K562 (cell line): ENCODE measurements at regions not wholly inside any gene's neighbourhood (a gene's known extent, or its start where the extent isn't known, plus 50 kb on each side); places are given as distances from the start of the nearest gene placed in this dataset.

ENCODE experiments used
- ATAC-seq: fragments of 200-7000 bp; cut with Tn5 transposase; 3 replicates; pipeline ENCODE4 v1.9.1; 2020; ENCODE audit warnings: moderate library complexity
- BruUV-seq: library from RNA; stranded (reverse); fragments of 400-500 nt; replicated peaks from 2 replicates; lab custom pipeline; 2021; lab: Mats Ljungman, UMichigan
- CTCF ChIA-PET: fragments of 300-600 bp; formaldehyde crosslinking; extraction: SDS; loops from one replicate; lab custom pipeline; 2021; ENCODE audit warnings: low intra/inter-chr PET ratio; lab: Yijun Ruan, JAX
- POLR2A ChIA-PET: fragments of 300-600, 350-650 bp; sonication (Branson Sonifier 250); formaldehyde crosslinking; extraction: SDS; loops from one replicate; lab custom pipeline; 2021; ENCODE audit warnings: antibody characterized with exemption, inconsistent platforms; lab: Yijun Ruan, JAX
- DNase-seq, 4 experiments: peaks; one replicate each; pipeline versions ENCODE4 v3.0.0 to v3.0.0-alpha.2; 2011 to 2018; ENCODE audit warnings: low spot score in 3 of 4, mixed read lengths in 3 of 4; ENCODE audit errors: extremely low read depth in 1 of 4
- FAIRE-seq: peaks from 2 replicates; lab custom pipeline; 2011; peaks lifted over from hg19 to GRCh38; lab: Jason Lieb, UNC
- H2AFZ ChIP-seq: 2 replicates; pipeline ENCODE4 v1.6.0; 2011; ENCODE audit warnings: low read depth, low read length, control low read depth, inconsistent platforms
- H3K27ac ChIP-seq: fragments of 200-600 bp; 3 replicates; pipeline ENCODE4 v1.8.0; 2011; ENCODE audit warnings: low read depth, mild to moderate bottlenecking, control low read depth, inconsistent platforms, low read length, moderate library complexity, mixed read lengths; ENCODE audit errors: extremely low read depth
- H3K27me3 ChIP-seq, 2 experiments: fragments of 300-600 bp in 1 of 2; 2 replicates in 1 of 2; 3 replicates in 1 of 2; pipeline versions ENCODE4 v1.6.0 to v1.8.0; 2011; ENCODE audit warnings: inconsistent platforms in 2 of 2, low read length in 2 of 2, mild to moderate bottlenecking in 1 of 2, mixed read lengths in 1 of 2, moderate library complexity in 1 of 2; ENCODE audit not compliant: control insufficient read depth in 2 of 2, insufficient read depth in 2 of 2
- H3K36me3 ChIP-seq: fragments of 300-600 bp; 3 replicates; pipeline ENCODE4 v1.8.0; 2011; ENCODE audit warnings: mild to moderate bottlenecking, low read length, inconsistent platforms; ENCODE audit not compliant: control insufficient read depth, insufficient read depth
- H3K4me1 ChIP-seq, 2 experiments: fragments of 200-600 bp in 1 of 2; replicated peaks in 1 of 2; 2 replicates in 1 of 2; 3 replicates in 1 of 2; pipeline versions ENCODE4 v1.5.1 to v1.8.0; 2011; ENCODE audit warnings: inconsistent platforms in 2 of 2, low read length in 2 of 2, mild to moderate bottlenecking in 1 of 2, mixed read lengths in 1 of 2, moderate library complexity in 1 of 2; ENCODE audit not compliant: control insufficient read depth in 2 of 2, insufficient read depth in 2 of 2
- H3K4me2 ChIP-seq: 2 replicates; pipeline ENCODE4 v1.6.1; 2011; ENCODE audit warnings: low read length, control low read depth, inconsistent platforms, mixed read lengths; ENCODE audit not compliant: insufficient read depth
- H3K4me3 ChIP-seq: fragments of 200-600 bp; sonication (generic), shearing (Covaris generic); 2 replicates; pipeline ENCODE4 v1.5.1; 2016; ENCODE audit warnings: control low read depth, inconsistent platforms
- H3K79me2 ChIP-seq: fragments of 200-600 bp; 3 replicates; pipeline ENCODE4 v1.8.0; 2011; ENCODE audit warnings: low read length, inconsistent platforms; ENCODE audit not compliant: control insufficient read depth, insufficient read depth
- H3K9ac ChIP-seq, 2 experiments: 2 replicates each; pipeline versions ENCODE4 v1.6.0 to v1.6.1; 2011; ENCODE audit warnings: low read depth in 2 of 2, low read length in 2 of 2, control low read depth in 1 of 2, inconsistent platforms in 1 of 2, mild to moderate bottlenecking in 1 of 2, mixed read lengths in 1 of 2; ENCODE audit not compliant: insufficient read depth in 1 of 2
- H3K9me1 ChIP-seq: one replicate; pipeline ENCODE4 v1.6.0; 2011; ENCODE audit warnings: inconsistent platforms, mild to moderate bottlenecking, low read length, moderate library complexity; ENCODE audit not compliant: control insufficient read depth, insufficient read depth
- H3K9me3 ChIP-seq: replicated peaks from 2 replicates; pipeline ENCODE4 v1.5.1; 2011; ENCODE audit warnings: low read depth, low read length, inconsistent platforms; ENCODE audit not compliant: control insufficient read depth, insufficient read depth
- H4K20me1 ChIP-seq: replicated peaks from 2 replicates; pipeline ENCODE4 v1.6.1; 2011; ENCODE audit warnings: low read length, inconsistent platforms, mixed read lengths; ENCODE audit not compliant: control insufficient read depth, insufficient read depth
- CEBPG ChIP-seq, 3 experiments: fragments of 200-800 bp in 1 of 3; sonication (Bioruptor generic) in 1 of 3; sonication (generic) in 1 of 3; formaldehyde crosslinking in 1 of 3; IDR thresholded peaks in 2 of 3; conservative IDR thresholded peaks in 1 of 3; 2 replicates each; pipeline versions ENCODE4 v1.6.1 to v1.8.0; 2016 to 2022; ENCODE audit warnings: missing compliant biosample characterization in 2 of 3, missing genetic modification characterization in 2 of 3, mild to moderate bottlenecking in 1 of 3, missing genetic modification reagents in 1 of 3
- ELF1 ChIP-seq: fragments of 200-800 bp; sonication (Bioruptor generic); IDR thresholded peaks from 2 replicates; pipeline ENCODE4 v1.6.1; 2016; ENCODE audit warnings: missing genetic modification characterization, missing compliant biosample characterization
- FOXP1 ChIP-seq: sonication (generic); formaldehyde crosslinking; IDR thresholded peaks from 2 replicates; pipeline ENCODE4 v1.8.0; 2022; ENCODE audit warnings: mild to moderate bottlenecking, missing genetic modification reagents
- HSF4 ChIP-seq: fragments of 250-450 bp; sonication (Bioruptor Pico); IDR thresholded peaks from 2 replicates; pipeline ENCODE4 v2.1.2; 2022; ENCODE audit warnings: mild to moderate bottlenecking, moderate library complexity, borderline replicate concordance
- MAFK ChIP-seq: IDR thresholded peaks from 2 replicates; pipeline ENCODE4 v1.6.1; 2011; ENCODE audit warnings: low read length, improper control_type of control experiment
- RERE ChIP-seq: sonication (generic); formaldehyde crosslinking; IDR thresholded peaks from 2 replicates; pipeline ENCODE4 v1.8.0; 2023; ENCODE audit warnings: missing genetic modification reagents, mild to moderate bottlenecking, borderline replicate concordance
- ZBTB7A ChIP-seq: IDR thresholded peaks from 2 replicates; pipeline ENCODE4 v1.6.1; 2011; ENCODE audit warnings: low read depth, mild to moderate bottlenecking, low read length, moderate library complexity, borderline replicate concordance; ENCODE audit not compliant: control insufficient read depth
- ZNF407 ChIP-seq: fragments of 450-650 bp; IDR thresholded peaks from 2 replicates; pipeline ENCODE4 v1.6.1; 2016; ENCODE audit warnings: low read depth
- ZNF561 ChIP-seq: fragments of 450-650 bp; formaldehyde crosslinking; conservative IDR thresholded peaks from 2 replicates; pipeline ENCODE4 v1.4.0; 2020; ENCODE audit warnings: mild to moderate bottlenecking, moderate library complexity
- WGBS: fragments of 100-300 bp; shearing (Covaris generic); methylation state at CpG from one replicate; pipeline ENCODE4 v1.1.6; 2016; ENCODE audit warnings: low coverage, mixed read lengths; ENCODE audit not compliant: insufficient coverage; ENCODE audit errors: missing lambda C conversion rate; 5-methylcytosine and 5-hydroxymethylcytosine counted together
- in situ Hi-C: fragments of 300-500 bp; cut with MboI; formaldehyde crosslinking; loops from 4 replicates; pipeline ENCODE4 v1.15.0; 2018; ENCODE audit warnings: inconsistent platforms, mixed read lengths
- intact Hi-C: fragments of 100-400 bp; cut with micrococcal nuclease; formaldehyde crosslinking; loops from 2 replicates; pipeline ENCODE4 v1.14.2; 2022

DNA sequence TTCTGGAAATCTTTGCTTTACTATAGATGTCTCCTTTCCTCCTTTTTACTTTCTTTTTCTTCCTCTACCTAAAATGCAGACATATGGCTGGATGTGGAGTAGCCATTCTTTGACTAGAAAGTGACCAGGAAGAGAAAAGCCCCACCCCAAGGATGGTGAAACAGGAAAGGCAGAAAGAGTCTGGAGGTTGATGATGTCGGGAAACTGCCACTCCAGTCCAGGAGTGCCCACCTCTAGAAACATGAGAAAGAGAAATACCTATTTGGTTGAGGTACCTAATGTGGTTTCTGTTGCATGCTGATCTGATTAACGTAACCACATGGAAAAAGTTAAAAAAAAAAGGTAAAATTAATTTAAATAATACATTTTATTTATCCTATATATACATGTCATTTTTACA, 55.2 kb upstream of the SSR3 start:
- Histone ChIP-seq H2AFZ (peak overlapping the region; percentile 66), H3K27me3 (no peaks in the 10 kb centered on the region), H3K4me1 (peaks cover 9 to 10% of the 10 kb centered on the region in 2 experiments; a peak in 4 of 5 replicates), H3K4me3 (no peak overlapping the region), H3K79me2 (no peaks in the 10 kb centered on the region), H3K9me3 (no peaks in the 10 kb centered on the region), H3K36me3 (no peaks in the 10 kb centered on the region), H4K20me1 (no peaks in the 10 kb centered on the region), H3K4me2 (no peak overlapping the region), H3K9ac (no peak overlapping the region), H3K27ac (no peak overlapping the region), H3K9me1 (no peaks in the 10 kb centered on the region)
- in situ Hi-C loops (no loop called here), intact Hi-C loops (no loop called here)
- ATAC-seq (no peak), DNase-seq (no peak), FAIRE-seq (no peak)
- BruUV-seq, result no TSS peak
- ChIA-PET CTCF (no interaction called here), POLR2A (interaction anchor here (0.6 kb wide), 1 partner anchor 10 kb away, joined by 3 read pairs; no protein-coding TSS in a partner anchor)
- no peak for TF ChIP-seq ZNF407
- no peak for TF ChIP-seq HSF4 (CRISPR knock-in tag)
- no peak for TF ChIP-seq ZBTB7A
- no peak for TF ChIP-seq FOXP1 (CRISPR knock-in tag)
- TF ChIP-seq MAFK, result no peak
- no peak for TF ChIP-seq RERE (CRISPR knock-in tag)
- TF ChIP-seq CEBPG (CRISPR knock-in tag; IDR thresholded peaks at IDR 0.05), result no peak
- no peak for TF ChIP-seq CEBPG (tag; conservative IDR thresholded peaks at IDR 0.05 in 1 of 2, IDR thresholded peaks at IDR 0.05 in 1 of 2)
- TF ChIP-seq ZNF561 (CRISPR knock-in tag), result no peak
- no peak for TF ChIP-seq ELF1 (tag)
- 24% methylated on average over 2 of the region's 2 CpGs for WGBS
